ENCODE measurements at regions not wholly inside any gene's neighbourhood (a gene's known extent, or its start where the extent isn't known, plus 50 kb on each side); places are given as distances from the start of the nearest gene placed in this dataset.
A peak's percentile ranks its signal among the peaks of the same experiment; 100 is the strongest.
"Not testable (repeated sequence)": the region's sequence is repeated elsewhere in the genome, so short reads cannot be mapped to it uniquely, and the experiment has no call there.

DNA sequence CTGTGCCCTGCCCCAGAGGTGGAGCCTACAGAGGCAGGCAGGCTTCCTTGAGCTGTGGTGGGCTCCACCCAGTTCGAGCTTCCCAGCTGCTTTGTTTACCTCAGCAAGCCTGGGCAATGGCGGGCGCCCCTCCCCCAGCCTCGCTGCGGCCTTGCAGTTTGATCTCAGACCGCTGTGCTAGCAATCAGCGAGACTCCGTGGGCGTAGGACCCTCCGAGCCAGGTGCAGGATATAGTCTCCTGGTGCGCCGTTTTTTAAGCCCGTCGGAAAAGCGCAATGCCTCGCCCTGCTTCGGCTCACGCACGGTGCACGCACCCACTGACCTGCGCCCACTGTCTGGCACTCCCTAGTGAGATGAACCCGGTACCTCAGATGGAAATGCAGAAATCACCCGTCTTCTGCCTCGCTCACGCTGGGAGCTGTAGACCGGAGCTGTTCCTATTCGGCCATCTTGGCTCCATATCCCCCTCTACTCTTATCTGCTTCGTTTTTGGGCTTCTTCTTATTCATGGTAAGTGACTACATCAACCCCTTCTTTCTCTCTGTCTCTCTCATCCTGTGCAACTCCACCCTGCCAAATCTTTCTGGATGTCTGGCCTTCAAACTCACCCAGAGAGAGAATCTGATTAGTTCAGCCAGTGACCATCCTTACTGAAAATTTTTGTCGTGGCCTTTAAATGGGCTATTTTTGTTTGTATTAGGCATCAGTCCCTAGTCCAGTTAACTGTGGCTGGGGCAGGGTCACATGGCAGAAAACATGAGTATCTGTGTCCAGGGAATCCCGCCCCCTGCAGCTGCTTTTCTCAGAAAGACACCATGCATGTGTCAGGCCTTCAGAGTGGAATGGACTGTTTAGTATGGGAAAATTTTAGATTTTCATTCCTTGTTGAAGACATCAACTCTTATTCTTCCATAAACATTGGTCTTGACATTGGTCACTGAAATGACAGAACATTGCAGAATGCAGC is 204.6 kb downstream of the TMEM167A start:
- CTCF ChIA-PET = interaction anchor here (1.0 kb wide), 1 partner anchor 13 kb away, joined by 3 read pairs; no protein-coding TSS in a partner anchor
- peak; percentile 63; the same call in 1 of the 2 replicates for TF ChIP-seq FOXP1 (CRISPR knock-in tag; IDR thresholded peaks at IDR 0.05; ENCODE audit: borderline replicate concordance)
- TF ChIP-seq, protein P1, sequence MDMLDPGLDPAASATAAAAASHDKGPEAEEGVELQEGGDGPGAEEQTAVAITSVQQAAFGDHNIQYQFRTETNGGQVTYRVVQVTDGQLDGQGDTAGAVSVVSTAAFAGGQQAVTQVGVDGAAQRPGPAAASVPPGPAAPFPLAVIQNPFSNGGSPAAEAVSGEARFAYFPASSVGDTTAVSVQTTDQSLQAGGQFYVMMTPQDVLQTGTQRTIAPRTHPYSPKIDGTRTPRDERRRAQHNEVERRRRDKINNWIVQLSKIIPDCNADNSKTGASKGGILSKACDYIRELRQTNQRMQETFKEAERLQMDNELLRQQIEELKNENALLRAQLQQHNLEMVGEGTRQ (CRISPR knock-in tag; IDR thresholded peaks at IDR 0.05) = peak; percentile 22; the same call in 1 of the 2 replicates
- TF ChIP-seq, protein P2, sequence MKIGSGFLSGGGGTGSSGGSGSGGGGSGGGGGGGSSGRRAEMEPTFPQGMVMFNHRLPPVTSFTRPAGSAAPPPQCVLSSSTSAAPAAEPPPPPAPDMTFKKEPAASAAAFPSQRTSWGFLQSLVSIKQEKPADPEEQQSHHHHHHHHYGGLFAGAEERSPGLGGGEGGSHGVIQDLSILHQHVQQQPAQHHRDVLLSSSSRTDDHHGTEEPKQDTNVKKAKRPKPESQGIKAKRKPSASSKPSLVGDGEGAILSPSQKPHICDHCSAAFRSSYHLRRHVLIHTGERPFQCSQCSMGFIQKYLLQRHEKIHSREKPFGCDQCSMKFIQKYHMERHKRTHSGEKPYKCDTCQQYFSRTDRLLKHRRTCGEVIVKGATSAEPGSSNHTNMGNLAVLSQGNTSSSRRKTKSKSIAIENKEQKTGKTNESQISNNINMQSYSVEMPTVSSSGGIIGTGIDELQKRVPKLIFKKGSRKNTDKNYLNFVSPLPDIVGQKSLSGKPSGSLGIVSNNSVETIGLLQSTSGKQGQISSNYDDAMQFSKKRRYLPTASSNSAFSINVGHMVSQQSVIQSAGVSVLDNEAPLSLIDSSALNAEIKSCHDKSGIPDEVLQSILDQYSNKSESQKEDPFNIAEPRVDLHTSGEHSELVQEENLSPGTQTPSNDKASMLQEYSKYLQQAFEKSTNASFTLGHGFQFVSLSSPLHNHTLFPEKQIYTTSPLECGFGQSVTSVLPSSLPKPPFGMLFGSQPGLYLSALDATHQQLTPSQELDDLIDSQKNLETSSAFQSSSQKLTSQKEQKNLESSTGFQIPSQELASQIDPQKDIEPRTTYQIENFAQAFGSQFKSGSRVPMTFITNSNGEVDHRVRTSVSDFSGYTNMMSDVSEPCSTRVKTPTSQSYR (CRISPR knock-in tag; IDR thresholded peaks at IDR 0.05) = 0 out of 2 replicates have a peak, but pooled peaks have one; percentile 44
- POLR2A ChIA-PET = interaction anchor here (0.7 to 0.9 kb wide), 2 partner anchors 12 to 599 kb away, joined by 3 read pairs; partner anchors contain the start of gene VCAN
- H3K27me3 Mint-ChIP-seq (ENCODE audit: low read depth); H3K9me3 Mint-ChIP-seq; H3K36me3 Mint-ChIP-seq: not testable (repeated sequence)
- H3K27ac Mint-ChIP-seq = peak overlapping the region; percentile 88
- H3K4me1 Mint-ChIP-seq = peaks cover 29% of the 10 kb centered on the region
- DNase-seq (ENCODE audit: low spot score) = peak; percentile 33
- H3K4me3 Mint-ChIP-seq = peak overlapping the region; percentile 68
- peak; percentile 53 for ATAC-seq

DNA sequence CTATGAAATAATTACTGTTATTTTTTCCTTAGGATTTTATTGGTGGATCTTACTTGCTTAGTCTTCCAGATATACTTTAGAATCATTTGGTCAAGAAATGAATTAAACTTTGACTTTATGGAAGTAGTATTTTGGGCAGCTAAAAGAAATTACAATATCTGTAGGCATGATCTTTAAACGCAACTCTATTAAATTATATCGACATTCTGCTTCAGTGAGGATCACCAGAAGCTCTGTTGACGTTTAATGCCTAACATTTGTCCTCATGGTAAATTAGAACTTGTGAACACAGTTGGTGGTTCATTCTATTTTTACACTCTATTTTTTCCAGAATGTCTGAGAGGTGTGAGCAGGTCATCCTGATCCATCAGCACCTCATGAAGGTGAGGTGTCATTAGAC is 211.6 kb downstream of the TMEM167A start:
- Mint-ChIP-seq H3K4me1 (peaks cover 19% of the 10 kb centered on the region), H3K36me3 (no peaks in the 10 kb centered on the region), H3K27me3 (ENCODE audit: low read depth) (no peaks in the 10 kb centered on the region), H3K27ac (no peak overlapping the region), H3K4me3 (no peak overlapping the region), H3K9me3 (peaks cover 4% of the 10 kb centered on the region; the same call in 1 of the 2 replicates)
- POLR2A ChIA-PET = no interaction called here
- CTCF ChIA-PET = no interaction called here
- no peak for ATAC-seq
- DNase-seq (ENCODE audit: low spot score) = no peak
- TF ChIP-seq, protein P3, sequence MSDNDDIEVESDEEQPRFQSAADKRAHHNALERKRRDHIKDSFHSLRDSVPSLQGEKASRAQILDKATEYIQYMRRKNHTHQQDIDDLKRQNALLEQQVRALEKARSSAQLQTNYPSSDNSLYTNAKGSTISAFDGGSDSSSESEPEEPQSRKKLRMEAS (CRISPR knock-in tag; IDR thresholded peaks at IDR 0.05) = no peak
- TF ChIP-seq, protein P4, sequence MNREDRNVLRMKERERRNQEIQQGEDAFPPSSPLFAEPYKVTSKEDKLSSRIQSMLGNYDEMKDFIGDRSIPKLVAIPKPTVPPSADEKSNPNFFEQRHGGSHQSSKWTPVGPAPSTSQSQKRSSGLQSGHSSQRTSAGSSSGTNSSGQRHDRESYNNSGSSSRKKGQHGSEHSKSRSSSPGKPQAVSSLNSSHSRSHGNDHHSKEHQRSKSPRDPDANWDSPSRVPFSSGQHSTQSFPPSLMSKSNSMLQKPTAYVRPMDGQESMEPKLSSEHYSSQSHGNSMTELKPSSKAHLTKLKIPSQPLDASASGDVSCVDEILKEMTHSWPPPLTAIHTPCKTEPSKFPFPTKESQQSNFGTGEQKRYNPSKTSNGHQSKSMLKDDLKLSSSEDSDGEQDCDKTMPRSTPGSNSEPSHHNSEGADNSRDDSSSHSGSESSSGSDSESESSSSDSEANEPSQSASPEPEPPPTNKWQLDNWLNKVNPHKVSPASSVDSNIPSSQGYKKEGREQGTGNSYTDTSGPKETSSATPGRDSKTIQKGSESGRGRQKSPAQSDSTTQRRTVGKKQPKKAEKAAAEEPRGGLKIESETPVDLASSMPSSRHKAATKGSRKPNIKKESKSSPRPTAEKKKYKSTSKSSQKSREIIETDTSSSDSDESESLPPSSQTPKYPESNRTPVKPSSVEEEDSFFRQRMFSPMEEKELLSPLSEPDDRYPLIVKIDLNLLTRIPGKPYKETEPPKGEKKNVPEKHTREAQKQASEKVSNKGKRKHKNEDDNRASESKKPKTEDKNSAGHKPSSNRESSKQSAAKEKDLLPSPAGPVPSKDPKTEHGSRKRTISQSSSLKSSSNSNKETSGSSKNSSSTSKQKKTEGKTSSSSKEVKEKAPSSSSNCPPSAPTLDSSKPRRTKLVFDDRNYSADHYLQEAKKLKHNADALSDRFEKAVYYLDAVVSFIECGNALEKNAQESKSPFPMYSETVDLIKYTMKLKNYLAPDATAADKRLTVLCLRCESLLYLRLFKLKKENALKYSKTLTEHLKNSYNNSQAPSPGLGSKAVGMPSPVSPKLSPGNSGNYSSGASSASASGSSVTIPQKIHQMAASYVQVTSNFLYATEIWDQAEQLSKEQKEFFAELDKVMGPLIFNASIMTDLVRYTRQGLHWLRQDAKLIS (CRISPR knock-in tag; IDR thresholded peaks at IDR 0.05; ENCODE audit: borderline replicate concordance) = no peak
- TF ChIP-seq, protein P5, sequence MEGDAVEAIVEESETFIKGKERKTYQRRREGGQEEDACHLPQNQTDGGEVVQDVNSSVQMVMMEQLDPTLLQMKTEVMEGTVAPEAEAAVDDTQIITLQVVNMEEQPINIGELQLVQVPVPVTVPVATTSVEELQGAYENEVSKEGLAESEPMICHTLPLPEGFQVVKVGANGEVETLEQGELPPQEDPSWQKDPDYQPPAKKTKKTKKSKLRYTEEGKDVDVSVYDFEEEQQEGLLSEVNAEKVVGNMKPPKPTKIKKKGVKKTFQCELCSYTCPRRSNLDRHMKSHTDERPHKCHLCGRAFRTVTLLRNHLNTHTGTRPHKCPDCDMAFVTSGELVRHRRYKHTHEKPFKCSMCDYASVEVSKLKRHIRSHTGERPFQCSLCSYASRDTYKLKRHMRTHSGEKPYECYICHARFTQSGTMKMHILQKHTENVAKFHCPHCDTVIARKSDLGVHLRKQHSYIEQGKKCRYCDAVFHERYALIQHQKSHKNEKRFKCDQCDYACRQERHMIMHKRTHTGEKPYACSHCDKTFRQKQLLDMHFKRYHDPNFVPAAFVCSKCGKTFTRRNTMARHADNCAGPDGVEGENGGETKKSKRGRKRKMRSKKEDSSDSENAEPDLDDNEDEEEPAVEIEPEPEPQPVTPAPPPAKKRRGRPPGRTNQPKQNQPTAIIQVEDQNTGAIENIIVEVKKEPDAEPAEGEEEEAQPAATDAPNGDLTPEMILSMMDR (IDR thresholded peaks at IDR 0.05) = no peak
- no peak for TF ChIP-seq HMGA2 (CRISPR knock-in tag; IDR thresholded peaks at IDR 0.05)
- TF ChIP-seq FOXK1 (CRISPR knock-in tag; IDR thresholded peaks at IDR 0.05) = no peak
- TF ChIP-seq JUN (CRISPR knock-in tag; IDR thresholded peaks at IDR 0.05) = no peak
- TF ChIP-seq ATF1 (CRISPR knock-in tag; IDR thresholded peaks at IDR 0.05) = no peak
- TF ChIP-seq TEAD1 (CRISPR knock-in tag; IDR thresholded peaks at IDR 0.05) = no peak
- TF ChIP-seq, protein P6, sequence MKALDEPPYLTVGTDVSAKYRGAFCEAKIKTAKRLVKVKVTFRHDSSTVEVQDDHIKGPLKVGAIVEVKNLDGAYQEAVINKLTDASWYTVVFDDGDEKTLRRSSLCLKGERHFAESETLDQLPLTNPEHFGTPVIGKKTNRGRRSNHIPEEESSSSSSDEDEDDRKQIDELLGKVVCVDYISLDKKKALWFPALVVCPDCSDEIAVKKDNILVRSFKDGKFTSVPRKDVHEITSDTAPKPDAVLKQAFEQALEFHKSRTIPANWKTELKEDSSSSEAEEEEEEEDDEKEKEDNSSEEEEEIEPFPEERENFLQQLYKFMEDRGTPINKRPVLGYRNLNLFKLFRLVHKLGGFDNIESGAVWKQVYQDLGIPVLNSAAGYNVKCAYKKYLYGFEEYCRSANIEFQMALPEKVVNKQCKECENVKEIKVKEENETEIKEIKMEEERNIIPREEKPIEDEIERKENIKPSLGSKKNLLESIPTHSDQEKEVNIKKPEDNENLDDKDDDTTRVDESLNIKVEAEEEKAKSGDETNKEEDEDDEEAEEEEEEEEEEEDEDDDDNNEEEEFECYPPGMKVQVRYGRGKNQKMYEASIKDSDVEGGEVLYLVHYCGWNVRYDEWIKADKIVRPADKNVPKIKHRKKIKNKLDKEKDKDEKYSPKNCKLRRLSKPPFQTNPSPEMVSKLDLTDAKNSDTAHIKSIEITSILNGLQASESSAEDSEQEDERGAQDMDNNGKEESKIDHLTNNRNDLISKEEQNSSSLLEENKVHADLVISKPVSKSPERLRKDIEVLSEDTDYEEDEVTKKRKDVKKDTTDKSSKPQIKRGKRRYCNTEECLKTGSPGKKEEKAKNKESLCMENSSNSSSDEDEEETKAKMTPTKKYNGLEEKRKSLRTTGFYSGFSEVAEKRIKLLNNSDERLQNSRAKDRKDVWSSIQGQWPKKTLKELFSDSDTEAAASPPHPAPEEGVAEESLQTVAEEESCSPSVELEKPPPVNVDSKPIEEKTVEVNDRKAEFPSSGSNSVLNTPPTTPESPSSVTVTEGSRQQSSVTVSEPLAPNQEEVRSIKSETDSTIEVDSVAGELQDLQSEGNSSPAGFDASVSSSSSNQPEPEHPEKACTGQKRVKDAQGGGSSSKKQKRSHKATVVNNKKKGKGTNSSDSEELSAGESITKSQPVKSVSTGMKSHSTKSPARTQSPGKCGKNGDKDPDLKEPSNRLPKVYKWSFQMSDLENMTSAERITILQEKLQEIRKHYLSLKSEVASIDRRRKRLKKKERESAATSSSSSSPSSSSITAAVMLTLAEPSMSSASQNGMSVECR (CRISPR knock-in tag; IDR thresholded peaks at IDR 0.05; ENCODE audit: borderline replicate concordance) = no peak
- TF ChIP-seq, protein P7, sequence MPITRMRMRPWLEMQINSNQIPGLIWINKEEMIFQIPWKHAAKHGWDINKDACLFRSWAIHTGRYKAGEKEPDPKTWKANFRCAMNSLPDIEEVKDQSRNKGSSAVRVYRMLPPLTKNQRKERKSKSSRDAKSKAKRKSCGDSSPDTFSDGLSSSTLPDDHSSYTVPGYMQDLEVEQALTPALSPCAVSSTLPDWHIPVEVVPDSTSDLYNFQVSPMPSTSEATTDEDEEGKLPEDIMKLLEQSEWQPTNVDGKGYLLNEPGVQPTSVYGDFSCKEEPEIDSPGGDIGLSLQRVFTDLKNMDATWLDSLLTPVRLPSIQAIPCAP (CRISPR knock-in tag; IDR thresholded peaks at IDR 0.05) = no peak
- no peak for TF ChIP-seq TP53 (CRISPR knock-in tag; IDR thresholded peaks at IDR 0.05)
- TF ChIP-seq, protein P8, sequence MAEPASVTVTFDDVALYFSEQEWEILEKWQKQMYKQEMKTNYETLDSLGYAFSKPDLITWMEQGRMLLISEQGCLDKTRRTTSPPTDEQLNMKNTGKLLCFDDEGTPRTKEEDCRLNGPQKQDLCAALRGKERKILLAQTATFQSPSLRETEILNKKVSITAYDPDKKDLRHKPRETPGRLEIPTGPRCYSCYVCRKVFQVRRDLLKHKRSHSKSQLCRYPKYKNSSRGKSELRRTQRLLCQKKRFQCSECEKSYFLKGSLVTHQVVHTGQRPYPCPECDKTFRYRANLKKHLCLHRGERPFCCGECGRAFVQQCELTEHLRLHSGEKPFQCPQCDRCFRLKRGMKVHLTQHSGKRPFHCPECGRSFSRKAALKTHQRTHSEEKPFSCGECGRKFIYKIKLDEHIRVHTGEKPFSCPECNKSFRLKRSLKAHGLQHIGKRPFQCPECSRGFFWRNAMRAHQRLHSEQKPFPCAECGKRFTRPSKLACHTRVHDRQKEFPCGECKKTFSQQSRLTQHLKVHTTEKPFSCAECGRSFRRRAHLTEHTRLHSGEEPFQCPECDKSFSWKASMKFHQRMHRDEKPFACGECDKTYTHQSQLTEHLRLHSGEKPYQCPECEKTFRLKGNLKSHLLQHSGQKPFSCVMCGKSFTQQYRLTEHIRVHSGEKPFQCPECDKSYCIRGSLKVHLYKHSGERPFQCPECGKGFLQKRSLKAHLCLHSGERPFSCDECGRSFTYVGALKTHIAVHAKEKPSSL (CRISPR knock-in tag; conservative IDR thresholded peaks at IDR 0.05) = no peak
